GM10266 (cell line): ENCODE measurements at regions not wholly inside any gene's neighbourhood (a gene's known extent, or its start where the extent isn't known, plus 50 kb on each side); places are given as distances from the start of the nearest gene placed in this dataset.

Source experiments
- DNase-seq: peaks from one replicate; pipeline ENCODE4 v3.0.0; 2012; ENCODE audit errors: extremely low spot score
- TF ChIP-seq, protein P1 (sequence below): IDR thresholded peaks from 2 replicates; pipeline ENCODE4 v1.5.1; 2012; ENCODE audit warnings: mild to moderate bottlenecking, low read depth; ENCODE audit not compliant: control insufficient read depth, insufficient read depth; ENCODE audit errors: missing control alignments

DNA sequence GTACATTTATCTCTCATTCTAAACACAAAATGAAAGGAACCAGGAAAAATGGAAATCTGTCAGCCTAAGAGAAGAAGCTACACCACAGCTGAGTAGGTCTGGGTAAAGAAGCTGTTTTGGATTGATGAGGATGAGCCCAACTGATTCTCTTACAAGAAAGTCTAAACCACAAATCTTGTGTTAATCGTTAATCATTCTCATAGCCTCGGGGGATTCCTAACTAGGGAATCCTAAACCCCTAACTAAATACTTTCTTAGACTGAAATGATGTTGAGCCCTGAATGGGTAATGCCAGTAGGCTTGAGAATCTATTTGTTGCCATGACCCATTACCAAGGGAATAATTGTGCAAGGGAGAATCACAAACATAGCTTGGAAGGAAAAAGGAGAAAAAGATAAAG, 327.5 kb upstream of the SPRY2 start:
- no peak for DNase-seq
- TF ChIP-seq, protein P1, sequence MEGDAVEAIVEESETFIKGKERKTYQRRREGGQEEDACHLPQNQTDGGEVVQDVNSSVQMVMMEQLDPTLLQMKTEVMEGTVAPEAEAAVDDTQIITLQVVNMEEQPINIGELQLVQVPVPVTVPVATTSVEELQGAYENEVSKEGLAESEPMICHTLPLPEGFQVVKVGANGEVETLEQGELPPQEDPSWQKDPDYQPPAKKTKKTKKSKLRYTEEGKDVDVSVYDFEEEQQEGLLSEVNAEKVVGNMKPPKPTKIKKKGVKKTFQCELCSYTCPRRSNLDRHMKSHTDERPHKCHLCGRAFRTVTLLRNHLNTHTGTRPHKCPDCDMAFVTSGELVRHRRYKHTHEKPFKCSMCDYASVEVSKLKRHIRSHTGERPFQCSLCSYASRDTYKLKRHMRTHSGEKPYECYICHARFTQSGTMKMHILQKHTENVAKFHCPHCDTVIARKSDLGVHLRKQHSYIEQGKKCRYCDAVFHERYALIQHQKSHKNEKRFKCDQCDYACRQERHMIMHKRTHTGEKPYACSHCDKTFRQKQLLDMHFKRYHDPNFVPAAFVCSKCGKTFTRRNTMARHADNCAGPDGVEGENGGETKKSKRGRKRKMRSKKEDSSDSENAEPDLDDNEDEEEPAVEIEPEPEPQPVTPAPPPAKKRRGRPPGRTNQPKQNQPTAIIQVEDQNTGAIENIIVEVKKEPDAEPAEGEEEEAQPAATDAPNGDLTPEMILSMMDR, result no peak

DNA sequence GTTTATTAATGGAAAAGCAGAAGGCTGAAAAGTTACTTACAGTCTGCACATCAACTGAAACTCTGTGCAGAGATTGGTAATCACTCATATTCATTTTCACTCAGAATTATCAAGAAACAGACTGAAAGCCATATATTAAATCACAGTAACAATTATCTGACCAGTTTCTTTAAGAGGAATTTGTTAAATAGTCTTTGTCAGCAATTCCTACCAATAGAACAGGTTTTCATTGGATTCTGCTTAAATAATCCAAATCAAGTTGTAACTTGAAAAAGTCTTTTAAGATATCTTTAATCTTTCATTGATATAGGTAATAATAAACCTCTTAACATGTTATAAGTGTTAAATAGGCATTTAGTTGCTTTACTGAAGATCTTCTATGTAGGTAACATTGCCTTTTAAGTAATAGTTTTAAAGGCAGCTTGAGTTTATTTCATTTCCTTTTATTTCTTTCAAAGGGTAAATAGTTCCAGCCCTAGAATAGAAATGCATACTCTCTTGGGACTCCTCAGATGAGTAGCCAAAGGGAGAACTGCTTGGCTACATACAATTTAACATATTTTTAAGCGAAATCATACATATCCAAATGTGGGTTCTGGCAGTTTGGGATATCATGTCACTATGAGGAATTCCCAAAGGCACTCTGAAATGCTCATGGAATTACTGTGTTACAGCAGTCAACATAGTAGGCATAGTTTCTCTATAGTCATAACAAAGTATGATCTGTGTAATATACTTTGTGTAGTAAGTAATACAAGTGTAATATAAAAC, 326.0 kb upstream of the SPRY2 start:
- TF ChIP-seq, protein P1, result no peak
- no peak for DNase-seq

DNA sequence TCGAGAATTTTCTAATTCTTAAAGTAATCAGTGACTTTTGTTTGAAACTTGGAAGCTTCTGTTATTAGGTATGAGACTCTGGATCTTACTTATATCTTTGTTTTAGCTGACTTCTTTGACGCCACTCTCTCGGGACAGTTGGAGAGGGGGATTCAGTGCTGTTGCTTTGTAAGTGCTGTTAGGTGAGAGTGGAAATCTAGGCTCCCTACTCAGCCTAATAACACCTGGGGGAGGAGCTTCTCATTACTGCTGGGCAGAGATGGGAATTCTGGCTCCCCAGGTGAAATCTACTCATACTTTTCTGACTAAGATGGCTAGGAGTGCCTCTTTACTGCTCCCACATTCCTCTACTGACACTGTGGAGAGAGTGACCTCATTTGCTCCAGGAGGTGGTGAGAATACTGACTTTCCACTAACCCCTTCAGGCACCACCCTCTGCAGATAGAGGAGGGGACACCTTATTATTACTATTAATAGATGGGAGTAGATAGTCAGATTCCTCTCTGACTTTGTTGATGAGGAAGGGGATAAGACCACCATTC, 324.9 kb upstream of the SPRY2 start:
- TF ChIP-seq, protein P1, result no peak
- no peak for DNase-seq

DNA sequence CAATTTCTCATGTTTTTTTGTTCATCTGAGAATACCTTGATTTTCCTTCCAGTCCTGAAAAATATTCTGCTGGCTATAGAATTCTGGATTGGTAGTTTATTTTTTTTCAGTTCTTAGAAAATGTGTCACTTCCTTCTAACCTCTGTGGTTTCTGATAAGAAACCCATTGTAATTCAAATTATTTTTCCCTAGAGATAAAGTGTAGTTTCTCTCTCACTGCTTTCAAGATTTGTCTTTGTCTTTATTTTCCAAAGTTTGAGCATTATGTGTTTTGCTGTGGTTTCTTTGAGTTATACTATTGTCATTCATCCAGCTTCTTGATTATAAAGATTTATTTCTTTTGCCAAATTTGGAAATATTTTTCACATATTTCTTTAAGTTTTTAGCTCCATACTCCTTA, 324.0 kb upstream of the SPRY2 start:
- TF ChIP-seq, protein P1, result no peak
- no peak for DNase-seq

DNA sequence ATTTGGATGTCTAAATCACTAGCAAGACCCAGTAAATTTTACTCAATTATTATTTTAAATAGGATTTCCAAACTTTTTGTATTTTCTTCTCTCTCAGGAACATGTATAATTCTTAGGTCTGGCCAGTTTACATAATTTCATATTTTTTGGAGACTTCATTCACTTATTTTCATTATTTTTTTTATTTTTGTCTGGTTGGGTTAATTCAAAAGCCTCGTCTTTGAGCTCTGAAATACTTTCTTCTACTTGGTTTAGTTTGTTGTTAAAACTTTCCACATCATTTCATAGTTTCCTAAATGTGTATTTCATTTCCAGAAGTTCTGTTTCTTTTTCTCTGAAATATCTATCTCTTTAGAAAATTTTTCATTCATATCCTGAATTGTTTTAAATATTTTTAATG, 322.9 kb upstream of the SPRY2 start:
- TF ChIP-seq, protein P1, result no peak
- DNase-seq, result no peak

DNA sequence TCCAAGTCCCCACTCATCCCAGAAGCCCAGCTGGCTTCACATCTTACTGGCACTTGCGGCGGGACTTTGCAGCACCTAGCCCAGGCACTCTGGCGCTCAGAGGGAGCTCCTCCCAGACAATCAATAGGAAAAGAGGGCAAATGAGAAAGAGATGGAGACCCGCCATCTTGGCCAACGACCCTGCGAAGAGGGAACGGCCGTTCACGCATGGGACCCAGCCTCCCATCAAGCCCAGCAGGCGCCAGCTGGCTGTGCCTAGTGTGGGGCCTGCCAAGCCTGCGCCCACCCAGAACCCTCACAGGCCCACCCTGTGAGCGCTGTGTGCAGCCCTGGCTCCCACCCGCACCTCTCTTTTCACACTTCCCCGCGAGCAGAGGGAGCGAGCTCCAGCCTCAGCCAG, 317.8 kb upstream of the SPRY2 start:
- no peak for DNase-seq
- TF ChIP-seq, protein P1, result no peak

DNA sequence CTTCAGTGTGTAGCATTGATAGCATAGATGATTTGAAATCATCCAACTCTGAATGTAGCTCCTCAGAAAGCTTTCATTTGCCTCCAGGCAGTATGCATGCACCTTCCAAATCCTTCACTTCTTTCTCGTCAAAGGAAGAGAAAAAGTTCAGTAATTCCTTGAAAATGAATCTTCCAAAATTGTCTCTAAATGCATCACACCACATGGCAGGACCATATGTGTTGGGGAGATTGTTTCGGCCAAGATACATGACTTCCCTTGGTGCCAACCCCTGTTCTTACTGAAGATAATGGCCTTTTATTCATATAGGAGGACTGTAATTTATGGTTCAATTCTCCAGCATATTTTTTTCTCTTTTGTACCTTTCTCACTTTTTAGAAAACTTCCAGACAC, 315.6 kb upstream of the SPRY2 start:
- DNase-seq, result no peak
- TF ChIP-seq, protein P1, result no peak
